ENCODE measurements at regions not wholly inside any gene's neighbourhood (a gene's known extent, or its start where the extent isn't known, plus 50 kb on each side); places are given as distances from the start of the nearest gene placed in this dataset.

DNA sequence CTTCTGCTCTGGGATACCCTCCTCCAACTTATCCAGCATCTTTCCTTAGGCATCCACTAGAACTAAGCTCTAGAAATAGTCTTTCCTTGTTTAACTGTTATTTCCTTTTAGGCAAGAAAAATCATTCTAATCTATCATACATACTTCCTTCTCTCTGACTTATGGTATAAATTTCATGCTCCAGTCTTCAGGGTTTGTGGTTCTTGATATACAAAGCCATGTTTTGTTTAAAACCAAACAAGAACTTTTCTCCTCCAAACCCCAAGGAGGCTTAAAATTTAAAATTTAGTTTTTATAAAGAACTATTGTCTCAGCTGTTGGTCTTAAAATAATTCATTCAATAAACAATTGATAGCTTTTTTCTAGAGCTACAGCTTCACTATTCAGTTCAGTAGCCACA, 77.2 kb downstream of the CD164 start:
- TF ChIP-seq GABPA (tag; conservative IDR thresholded peaks at IDR 0.05; ENCODE audit: low read depth) (no peak), HDAC6 (IDR thresholded peaks at IDR 0.05; ENCODE audit: low read depth, low read length) (no peak), PHF8 (IDR thresholded peaks at IDR 0.05; ENCODE audit: borderline replicate concordance, low read length) (no peak), MYNN (IDR thresholded peaks at IDR 0.05) (no peak), MYNN (CRISPR knock-in tag; IDR thresholded peaks at IDR 0.05) (no peak), NCOA4 (IDR thresholded peaks at IDR 0.05; ENCODE audit: partially characterized antibody) (no peak), ZSCAN29 (IDR thresholded peaks at IDR 0.05) (no peak), PHF21A (IDR thresholded peaks at IDR 0.05; ENCODE audit: borderline replicate concordance, low read depth) (no peak), JUNB (CRISPR knock-in tag; conservative IDR thresholded peaks at IDR 0.05) (no peak), CBFB (CRISPR knock-in tag; IDR thresholded peaks at IDR 0.05) (no peak), ZFP30 (CRISPR knock-in tag; IDR thresholded peaks at IDR 0.05; ENCODE audit: borderline replicate concordance) (no peak)
- TF ChIP-seq, protein P1, sequence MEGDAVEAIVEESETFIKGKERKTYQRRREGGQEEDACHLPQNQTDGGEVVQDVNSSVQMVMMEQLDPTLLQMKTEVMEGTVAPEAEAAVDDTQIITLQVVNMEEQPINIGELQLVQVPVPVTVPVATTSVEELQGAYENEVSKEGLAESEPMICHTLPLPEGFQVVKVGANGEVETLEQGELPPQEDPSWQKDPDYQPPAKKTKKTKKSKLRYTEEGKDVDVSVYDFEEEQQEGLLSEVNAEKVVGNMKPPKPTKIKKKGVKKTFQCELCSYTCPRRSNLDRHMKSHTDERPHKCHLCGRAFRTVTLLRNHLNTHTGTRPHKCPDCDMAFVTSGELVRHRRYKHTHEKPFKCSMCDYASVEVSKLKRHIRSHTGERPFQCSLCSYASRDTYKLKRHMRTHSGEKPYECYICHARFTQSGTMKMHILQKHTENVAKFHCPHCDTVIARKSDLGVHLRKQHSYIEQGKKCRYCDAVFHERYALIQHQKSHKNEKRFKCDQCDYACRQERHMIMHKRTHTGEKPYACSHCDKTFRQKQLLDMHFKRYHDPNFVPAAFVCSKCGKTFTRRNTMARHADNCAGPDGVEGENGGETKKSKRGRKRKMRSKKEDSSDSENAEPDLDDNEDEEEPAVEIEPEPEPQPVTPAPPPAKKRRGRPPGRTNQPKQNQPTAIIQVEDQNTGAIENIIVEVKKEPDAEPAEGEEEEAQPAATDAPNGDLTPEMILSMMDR (IDR thresholded peaks at IDR 0.05 in 2 of 3, conservative IDR thresholded peaks at IDR 0.05 in 1 of 3; ENCODE audit: insufficient read depth in 2 of 3, low read depth in 1 of 3, low read length in 3 of 3), result no peak
- TF ChIP-seq, protein P2, sequence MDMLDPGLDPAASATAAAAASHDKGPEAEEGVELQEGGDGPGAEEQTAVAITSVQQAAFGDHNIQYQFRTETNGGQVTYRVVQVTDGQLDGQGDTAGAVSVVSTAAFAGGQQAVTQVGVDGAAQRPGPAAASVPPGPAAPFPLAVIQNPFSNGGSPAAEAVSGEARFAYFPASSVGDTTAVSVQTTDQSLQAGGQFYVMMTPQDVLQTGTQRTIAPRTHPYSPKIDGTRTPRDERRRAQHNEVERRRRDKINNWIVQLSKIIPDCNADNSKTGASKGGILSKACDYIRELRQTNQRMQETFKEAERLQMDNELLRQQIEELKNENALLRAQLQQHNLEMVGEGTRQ (CRISPR knock-in tag; IDR thresholded peaks at IDR 0.05), result no peak
- TF ChIP-seq, protein P3, sequence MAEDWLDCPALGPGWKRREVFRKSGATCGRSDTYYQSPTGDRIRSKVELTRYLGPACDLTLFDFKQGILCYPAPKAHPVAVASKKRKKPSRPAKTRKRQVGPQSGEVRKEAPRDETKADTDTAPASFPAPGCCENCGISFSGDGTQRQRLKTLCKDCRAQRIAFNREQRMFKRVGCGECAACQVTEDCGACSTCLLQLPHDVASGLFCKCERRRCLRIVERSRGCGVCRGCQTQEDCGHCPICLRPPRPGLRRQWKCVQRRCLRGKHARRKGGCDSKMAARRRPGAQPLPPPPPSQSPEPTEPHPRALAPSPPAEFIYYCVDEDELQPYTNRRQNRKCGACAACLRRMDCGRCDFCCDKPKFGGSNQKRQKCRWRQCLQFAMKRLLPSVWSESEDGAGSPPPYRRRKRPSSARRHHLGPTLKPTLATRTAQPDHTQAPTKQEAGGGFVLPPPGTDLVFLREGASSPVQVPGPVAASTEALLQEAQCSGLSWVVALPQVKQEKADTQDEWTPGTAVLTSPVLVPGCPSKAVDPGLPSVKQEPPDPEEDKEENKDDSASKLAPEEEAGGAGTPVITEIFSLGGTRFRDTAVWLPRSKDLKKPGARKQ (CRISPR knock-in tag; IDR thresholded peaks at IDR 0.05), result no peak

All from K562 (cell line).